OCI-LY3 (cell line): ENCODE measurements at regions not wholly inside any gene's neighbourhood (a gene's known extent, or its start where the extent isn't known, plus 50 kb on each side); places are given as distances from the start of the nearest gene placed in this dataset.

Source experiments
- H2AFZ ChIP-seq: fragments of 200-600, 300-600 bp; shearing (Covaris generic); 2 replicates; pipeline ENCODE4 v1.6.0; 2014; ENCODE audit warnings: antibody characterized with exemption, low read depth, low read length
- H3K27ac ChIP-seq: fragments of 200-600, 300-600 bp; sonication (generic); 2 replicates; pipeline ENCODE4 v1.5.1; 2014; ENCODE audit warnings: mild to moderate bottlenecking, low read length, moderate library complexity, mixed read lengths
- H3K27me3 ChIP-seq: fragments of 200-600, 300-600 bp; sonication (generic); 2 replicates; pipeline ENCODE4 v1.6.1; 2014; ENCODE audit warnings: low read depth, low read length, mixed read lengths
- H3K36me3 ChIP-seq: fragments of 200-600, 300-600 bp; sonication (generic); replicated peaks from 2 replicates; pipeline ENCODE3; 2014; ENCODE audit warnings: low read depth, low read length, mixed read lengths
- H3K4me1 ChIP-seq: fragments of 300-600, 200-600 bp; sonication (generic); 2 replicates; pipeline ENCODE4 v1.6.1; 2014; ENCODE audit warnings: low read length, mixed read lengths
- H3K4me2 ChIP-seq: fragments of 200-600, 300-600 bp; sonication (generic); 2 replicates; pipeline ENCODE4 v1.6.1; 2014; ENCODE audit warnings: low read length, mixed read lengths
- H3K4me3 ChIP-seq: fragments of 300-600, 200-600 bp; sonication (generic); 2 replicates; pipeline ENCODE4 v1.5.1; 2014; ENCODE audit warnings: antibody characterized with exemption, mild to moderate bottlenecking, low read length, moderate library complexity
- H3K79me2 ChIP-seq: fragments of 300-600, 200-600 bp; shearing (Covaris generic); 2 replicates; pipeline ENCODE4 v1.6.1; 2014; ENCODE audit warnings: mild to moderate bottlenecking, low read length, mixed read lengths
- H3K9ac ChIP-seq: fragments of 300-600, 200-600 bp; shearing (Covaris generic); 2 replicates; pipeline ENCODE4 v1.6.0; 2014; ENCODE audit warnings: mild to moderate bottlenecking, low read length, moderate library complexity
- H3K9me3 ChIP-seq: fragments of 200-600, 300-600 bp; shearing (Covaris generic); 2 replicates; pipeline ENCODE4 v1.6.1; 2014; ENCODE audit warnings: low read length, mixed read lengths; ENCODE audit not compliant: insufficient read depth
- H4K20me1 ChIP-seq: fragments of 200-600, 300-600 bp; sonication (generic); 2 replicates; pipeline ENCODE4 v1.6.1; 2016; ENCODE audit warnings: low read length, mixed read lengths; ENCODE audit not compliant: insufficient read depth
- CTCF ChIP-seq: fragments of 200-600, 300-600 bp; sonication (generic); IDR thresholded peaks from 2 replicates; pipeline ENCODE4 v1.5.1; 2014; ENCODE audit warnings: antibody characterized with exemption, low read length, low read depth
- EZH2phosphoT487 ChIP-seq: fragments of 200-600 bp; shearing (Covaris generic); IDR thresholded peaks from 2 replicates; pipeline ENCODE4 v1.6.1; 2018; ENCODE audit warnings: antibody characterized with exemption, mixed run types, low read depth

- Histone ChIP-seq H3K4me1 (peaks cover 7% of the 10 kb centered on the region), H2AFZ (no peak overlapping the region), H3K4me2 (no peak overlapping the region), H3K4me3 (no peak overlapping the region), H3K9me3 (no peaks in the 10 kb centered on the region), H3K27ac (no peak overlapping the region), H3K36me3 (no peaks in the 10 kb centered on the region), H3K9ac (no peak overlapping the region), H3K27me3 (no peaks in the 10 kb centered on the region), H4K20me1 (no peaks in the 10 kb centered on the region), H3K79me2 (no peaks in the 10 kb centered on the region)
- no peak for TF ChIP-seq CTCF
- no peak for TF ChIP-seq EZH2phosphoT487
Measured at GRCh38 chr4:181618896-181619295, 624.3 kb upstream of the TENM3 start.

GRCh38 chr4:181619651-181620050 lies 623.6 kb upstream of the TENM3 start:
- H3K27me3 ChIP-seq, result no peaks in the 10 kb centered on the region
- no peak overlapping the region for H3K9ac ChIP-seq
- peaks cover 7% of the 10 kb centered on the region for H3K4me1 ChIP-seq
- H2AFZ ChIP-seq, result no peak overlapping the region
- peak overlapping the region; percentile 22; the same call in 1 of the 2 replicates for H3K4me3 ChIP-seq
- no peak for TF ChIP-seq EZH2phosphoT487
- TF ChIP-seq CTCF, result no peak
- no peaks in the 10 kb centered on the region for H3K79me2 ChIP-seq
- peak overlapping the region; percentile 45 for H3K4me2 ChIP-seq
- no peaks in the 10 kb centered on the region for H3K36me3 ChIP-seq
- H3K9me3 ChIP-seq, result no peaks in the 10 kb centered on the region
- H3K27ac ChIP-seq, result no peak overlapping the region
- H4K20me1 ChIP-seq, result no peaks in the 10 kb centered on the region

GRCh38 chr4:181637186-181638105 lies 605.8 kb upstream of the TENM3 start:
- no peak overlapping the region for H3K27ac ChIP-seq
- no peak overlapping the region for H3K9ac ChIP-seq
- H3K4me3 ChIP-seq, result no peak overlapping the region
- H2AFZ ChIP-seq, result no peak overlapping the region
- peaks cover 5% of the 10 kb centered on the region; the same call in 1 of the 2 replicates for H3K4me1 ChIP-seq
- no peak overlapping the region for H3K4me2 ChIP-seq
- H3K9me3 ChIP-seq, result no peaks in the 10 kb centered on the region
- H3K79me2 ChIP-seq, result no peaks in the 10 kb centered on the region
- H4K20me1 ChIP-seq, result no peaks in the 10 kb centered on the region
- no peaks in the 10 kb centered on the region for H3K36me3 ChIP-seq
- TF ChIP-seq CTCF, result no peak
- TF ChIP-seq EZH2phosphoT487, result no peak
- no peaks in the 10 kb centered on the region for H3K27me3 ChIP-seq

GRCh38 chr4:181643466-181643865 lies 599.7 kb upstream of the TENM3 start:
- no peaks in the 10 kb centered on the region for H3K79me2 ChIP-seq
- no peaks in the 10 kb centered on the region for H3K27me3 ChIP-seq
- H3K27ac ChIP-seq, result no peak overlapping the region
- TF ChIP-seq CTCF (no peak), EZH2phosphoT487 (no peak)
- H3K4me2 ChIP-seq, result no peak overlapping the region
- no peak overlapping the region for H3K9ac ChIP-seq
- no peaks in the 10 kb centered on the region for H3K9me3 ChIP-seq
- H3K4me1 ChIP-seq, result no peaks in the 10 kb centered on the region
- H4K20me1 ChIP-seq, result no peaks in the 10 kb centered on the region
- H3K4me3 ChIP-seq, result no peak overlapping the region
- H3K36me3 ChIP-seq, result no peaks in the 10 kb centered on the region
- no peak overlapping the region for H2AFZ ChIP-seq
